ENCODE measurements at regions not wholly inside any gene's neighbourhood (a gene's known extent, or its start where the extent isn't known, plus 50 kb on each side); places are given as distances from the start of the nearest gene placed in this dataset.

DNA sequence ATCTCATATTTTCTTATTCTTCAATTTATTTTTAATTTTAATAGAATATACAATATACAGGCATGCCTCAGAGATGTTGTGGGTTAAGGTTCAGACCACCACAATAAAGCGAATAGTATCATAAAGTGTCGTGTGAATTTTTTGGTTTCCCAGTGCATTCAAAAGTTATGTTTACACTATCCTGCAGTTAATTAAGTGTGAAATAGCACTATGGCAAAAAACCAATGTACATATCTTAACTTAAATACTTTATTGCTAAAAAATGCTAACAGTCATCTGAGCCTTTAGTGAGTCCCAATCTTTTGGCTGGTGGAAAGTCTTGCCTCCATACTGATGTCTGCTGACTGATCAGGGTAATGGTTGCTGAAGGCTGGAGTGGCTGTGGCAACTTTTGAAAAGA is 637.6 kb downstream of the TDRD15 start:
- Histone ChIP-seq H3K4me3 (ENCODE audit: low read depth, low read length) (no peak overlapping the region), H3K27me3 (ENCODE audit: control insufficient read depth, insufficient read depth, low read length) (no peaks in the 10 kb centered on the region), H3K36me3 (ENCODE audit: control insufficient read depth, insufficient read depth, low read length) (no peaks in the 10 kb centered on the region)
- TF ChIP-seq, protein P1, sequence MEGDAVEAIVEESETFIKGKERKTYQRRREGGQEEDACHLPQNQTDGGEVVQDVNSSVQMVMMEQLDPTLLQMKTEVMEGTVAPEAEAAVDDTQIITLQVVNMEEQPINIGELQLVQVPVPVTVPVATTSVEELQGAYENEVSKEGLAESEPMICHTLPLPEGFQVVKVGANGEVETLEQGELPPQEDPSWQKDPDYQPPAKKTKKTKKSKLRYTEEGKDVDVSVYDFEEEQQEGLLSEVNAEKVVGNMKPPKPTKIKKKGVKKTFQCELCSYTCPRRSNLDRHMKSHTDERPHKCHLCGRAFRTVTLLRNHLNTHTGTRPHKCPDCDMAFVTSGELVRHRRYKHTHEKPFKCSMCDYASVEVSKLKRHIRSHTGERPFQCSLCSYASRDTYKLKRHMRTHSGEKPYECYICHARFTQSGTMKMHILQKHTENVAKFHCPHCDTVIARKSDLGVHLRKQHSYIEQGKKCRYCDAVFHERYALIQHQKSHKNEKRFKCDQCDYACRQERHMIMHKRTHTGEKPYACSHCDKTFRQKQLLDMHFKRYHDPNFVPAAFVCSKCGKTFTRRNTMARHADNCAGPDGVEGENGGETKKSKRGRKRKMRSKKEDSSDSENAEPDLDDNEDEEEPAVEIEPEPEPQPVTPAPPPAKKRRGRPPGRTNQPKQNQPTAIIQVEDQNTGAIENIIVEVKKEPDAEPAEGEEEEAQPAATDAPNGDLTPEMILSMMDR (IDR thresholded peaks at IDR 0.05; ENCODE audit: insufficient read depth, low read depth, low read length), result no peak
- ChIA-PET CTCF (no interaction called here), POLR2A (no interaction called here)
- no peak for DNase-seq (ENCODE audit: low read depth)

DNA sequence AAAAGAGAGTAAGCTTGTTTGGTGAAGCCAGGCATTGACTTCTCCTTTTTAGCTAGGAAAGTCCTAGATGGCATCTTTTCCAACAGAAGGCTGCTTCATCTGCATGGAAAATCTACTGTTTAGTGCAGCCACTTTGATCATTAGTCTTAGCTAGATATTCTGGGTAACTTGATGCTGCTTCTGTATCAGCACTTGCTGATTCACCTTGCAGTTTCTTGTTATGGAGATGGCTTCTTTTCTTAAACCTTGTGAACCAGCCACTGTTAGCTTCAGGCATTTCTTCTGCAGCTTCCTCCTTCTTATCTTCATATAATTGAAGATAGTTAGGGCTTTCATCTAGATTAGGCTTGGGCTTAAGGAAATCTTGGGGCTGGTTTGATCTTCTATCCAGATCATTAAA is 639.7 kb downstream of the TDRD15 start:
- H3K4me3 ChIP-seq (ENCODE audit: low read depth, low read length), result no peak overlapping the region
- TF ChIP-seq, protein P1 (IDR thresholded peaks at IDR 0.05; ENCODE audit: insufficient read depth, low read depth, low read length), result no peak
- ChIA-PET POLR2A (no interaction called here), CTCF (interaction anchor here (1.1 to 1.2 kb wide), 2 partner anchors 9 to 13 kb away, joined by 3 to 4 read pairs; no protein-coding TSS in a partner anchor)
- H3K36me3 ChIP-seq (ENCODE audit: control insufficient read depth, insufficient read depth, low read length), result no peaks in the 10 kb centered on the region
- no peaks in the 10 kb centered on the region for H3K27me3 ChIP-seq (ENCODE audit: control insufficient read depth, insufficient read depth, low read length)
- DNase-seq (ENCODE audit: low read depth), result no peak

DNA sequence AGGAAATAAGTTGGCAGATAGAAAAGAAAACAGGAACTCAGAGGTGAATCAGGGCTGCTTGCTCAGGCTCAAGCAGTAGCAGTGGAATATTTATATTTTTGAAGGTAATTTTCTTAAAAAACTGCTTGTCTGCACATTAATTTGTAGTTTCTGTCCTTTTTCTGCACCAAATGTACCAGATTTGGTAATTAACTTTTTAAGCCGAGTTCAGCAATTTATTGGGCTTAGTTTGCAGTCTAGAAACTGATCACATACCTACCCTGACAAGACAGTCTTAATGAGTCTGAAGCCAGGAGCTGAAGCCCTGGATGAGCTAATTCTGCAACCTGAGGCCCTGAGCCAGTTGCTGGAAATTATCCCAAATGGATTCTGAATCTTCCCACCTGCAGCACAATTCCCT is 647.0 kb downstream of the TDRD15 start:
- H3K4me3 ChIP-seq (ENCODE audit: low read depth, low read length), result no peak overlapping the region
- ChIA-PET POLR2A (no interaction called here), CTCF (interaction anchor here (0.9 kb wide), 1 partner anchor 13 kb away, joined by 3 read pairs; no protein-coding TSS in a partner anchor)
- H3K36me3 ChIP-seq (ENCODE audit: control insufficient read depth, insufficient read depth, low read length), result no peaks in the 10 kb centered on the region
- no peak for DNase-seq (ENCODE audit: low read depth)
- no peaks in the 10 kb centered on the region for H3K27me3 ChIP-seq (ENCODE audit: control insufficient read depth, insufficient read depth, low read length)
- TF ChIP-seq, protein P1 (IDR thresholded peaks at IDR 0.05; ENCODE audit: insufficient read depth, low read depth, low read length), result no peak

DNA sequence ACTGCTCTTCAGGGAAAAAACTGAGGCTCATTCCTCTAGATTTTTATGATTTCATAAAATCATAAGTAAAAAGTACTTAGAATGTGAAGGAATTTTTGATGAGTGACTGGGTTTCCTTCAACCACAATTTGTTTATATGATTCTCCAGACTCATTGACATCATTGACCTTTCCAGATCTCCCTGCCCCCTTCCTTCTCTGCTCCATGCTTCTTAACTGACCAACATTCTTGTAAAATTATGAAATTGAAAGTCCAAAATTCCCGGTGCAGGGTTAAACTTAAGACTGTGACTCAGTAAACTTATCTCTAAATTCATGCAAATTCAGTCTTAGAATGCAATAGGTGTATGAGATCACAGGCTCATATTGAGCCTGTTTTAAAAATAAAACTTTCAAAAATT is 648.9 kb downstream of the TDRD15 start:
- H3K4me3 ChIP-seq (ENCODE audit: low read depth, low read length), result no peak overlapping the region
- H3K27me3 ChIP-seq (ENCODE audit: control insufficient read depth, insufficient read depth, low read length), result no peaks in the 10 kb centered on the region
- POLR2A ChIA-PET, result no interaction called here
- CTCF ChIA-PET, result no interaction called here
- peak; percentile 69 for DNase-seq (ENCODE audit: low read depth)
- no peaks in the 10 kb centered on the region for H3K36me3 ChIP-seq (ENCODE audit: control insufficient read depth, insufficient read depth, low read length)
- TF ChIP-seq, protein P1 (IDR thresholded peaks at IDR 0.05; ENCODE audit: insufficient read depth, low read depth, low read length), result no peak

DNA sequence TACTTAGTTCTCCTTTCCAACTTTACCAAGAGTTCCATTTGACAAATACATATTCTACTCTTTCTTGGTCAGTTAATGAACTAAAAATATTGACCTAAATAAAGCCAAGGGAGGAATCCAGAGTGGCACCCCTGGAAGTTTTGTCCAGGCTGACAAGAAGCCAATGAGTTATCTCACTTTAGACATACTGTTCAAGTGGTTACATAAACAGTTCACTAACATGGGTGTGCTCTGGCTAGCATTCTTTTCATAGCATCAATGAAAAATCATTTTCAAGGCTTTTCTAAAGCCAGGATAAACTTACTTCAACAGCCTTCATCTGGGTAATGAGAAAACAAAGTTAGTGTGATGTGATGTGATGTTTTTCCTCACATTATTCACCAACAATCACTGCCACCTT is 649.4 kb downstream of the TDRD15 start:
- POLR2A ChIA-PET, result no interaction called here
- no peak overlapping the region for H3K4me3 ChIP-seq (ENCODE audit: low read depth, low read length)
- no peaks in the 10 kb centered on the region for H3K27me3 ChIP-seq (ENCODE audit: control insufficient read depth, insufficient read depth, low read length)
- DNase-seq (ENCODE audit: low read depth), result no peak
- H3K36me3 ChIP-seq (ENCODE audit: control insufficient read depth, insufficient read depth, low read length), result no peaks in the 10 kb centered on the region
- TF ChIP-seq, protein P1 (IDR thresholded peaks at IDR 0.05; ENCODE audit: insufficient read depth, low read depth, low read length), result no peak
- CTCF ChIA-PET, result no interaction called here

All from BJ (cell line).